ENCODE measurements at regions not wholly inside any gene's neighbourhood (a gene's known extent, or its start where the extent isn't known, plus 50 kb on each side); places are given as distances from the start of the nearest gene placed in this dataset.

DNA sequence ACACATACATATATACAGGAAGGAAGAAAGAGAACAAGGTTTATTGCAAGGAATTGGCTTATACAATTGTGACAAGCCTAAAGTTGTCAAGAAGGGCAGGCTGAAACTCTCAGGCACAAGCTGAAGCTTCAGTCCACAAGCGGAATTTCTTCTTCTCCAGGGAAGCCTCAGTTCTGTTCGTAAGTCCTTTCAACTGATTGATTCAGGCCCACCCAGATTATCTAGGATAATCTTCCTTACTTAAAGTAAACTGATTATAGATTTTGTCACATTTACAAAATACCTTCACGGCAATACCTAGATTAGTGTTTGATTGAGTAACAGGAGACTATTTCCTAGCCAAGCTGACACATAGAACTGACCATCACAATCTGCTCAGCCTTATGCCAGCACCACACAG lies 81.5 kb upstream of the TMEM260 start:
- ATAC-seq (ENCODE audit: insufficient number of reproducible peaks, low FRiP score, low read depth), result no peak
- H3K9me3 ChIP-seq, result no peaks in the 10 kb centered on the region
- DNase-seq (ENCODE audit: low spot score), result no peak
- H3K36me3 ChIP-seq, result no peaks in the 10 kb centered on the region
- no peak overlapping the region for H3K27ac ChIP-seq
- H3K27me3 ChIP-seq (replicated peaks; ENCODE audit: insufficient read depth), result no peaks in the 10 kb centered on the region
- H3K4me1 ChIP-seq (ENCODE audit: control insufficient read depth in 1 of 2, low read depth in 2 of 2), result no peaks in the 10 kb centered on the region
- TF ChIP-seq, protein P1, sequence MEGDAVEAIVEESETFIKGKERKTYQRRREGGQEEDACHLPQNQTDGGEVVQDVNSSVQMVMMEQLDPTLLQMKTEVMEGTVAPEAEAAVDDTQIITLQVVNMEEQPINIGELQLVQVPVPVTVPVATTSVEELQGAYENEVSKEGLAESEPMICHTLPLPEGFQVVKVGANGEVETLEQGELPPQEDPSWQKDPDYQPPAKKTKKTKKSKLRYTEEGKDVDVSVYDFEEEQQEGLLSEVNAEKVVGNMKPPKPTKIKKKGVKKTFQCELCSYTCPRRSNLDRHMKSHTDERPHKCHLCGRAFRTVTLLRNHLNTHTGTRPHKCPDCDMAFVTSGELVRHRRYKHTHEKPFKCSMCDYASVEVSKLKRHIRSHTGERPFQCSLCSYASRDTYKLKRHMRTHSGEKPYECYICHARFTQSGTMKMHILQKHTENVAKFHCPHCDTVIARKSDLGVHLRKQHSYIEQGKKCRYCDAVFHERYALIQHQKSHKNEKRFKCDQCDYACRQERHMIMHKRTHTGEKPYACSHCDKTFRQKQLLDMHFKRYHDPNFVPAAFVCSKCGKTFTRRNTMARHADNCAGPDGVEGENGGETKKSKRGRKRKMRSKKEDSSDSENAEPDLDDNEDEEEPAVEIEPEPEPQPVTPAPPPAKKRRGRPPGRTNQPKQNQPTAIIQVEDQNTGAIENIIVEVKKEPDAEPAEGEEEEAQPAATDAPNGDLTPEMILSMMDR (IDR thresholded peaks at IDR 0.05), result no peak
- no peak overlapping the region for H3K4me3 ChIP-seq

- Histone ChIP-seq H3K27ac (no peak overlapping the region), H3K9me3 (no peaks in the 10 kb centered on the region), H3K4me1 (ENCODE audit: control insufficient read depth in 1 of 2, low read depth in 2 of 2) (no peaks in the 10 kb centered on the region), H3K4me3 (no peak overlapping the region), H3K27me3 (replicated peaks; ENCODE audit: insufficient read depth) (no peaks in the 10 kb centered on the region), H3K36me3 (no peaks in the 10 kb centered on the region)
- DNase-seq (ENCODE audit: low spot score), result no peak
- TF ChIP-seq, protein P1 (IDR thresholded peaks at IDR 0.05), result no peak
- no peak for ATAC-seq (ENCODE audit: insufficient number of reproducible peaks, low FRiP score, low read depth)
Measured at GRCh38 chr14:56501909-56502530, 77.6 kb upstream of the TMEM260 start.

- Histone ChIP-seq H3K27me3 (replicated peaks; ENCODE audit: insufficient read depth) (no peaks in the 10 kb centered on the region), H3K27ac (no peak overlapping the region), H3K4me1 (ENCODE audit: control insufficient read depth in 1 of 2, low read depth in 2 of 2) (no peaks in the 10 kb centered on the region), H3K4me3 (no peak overlapping the region), H3K36me3 (no peaks in the 10 kb centered on the region), H3K9me3 (no peaks in the 10 kb centered on the region)
- ATAC-seq (ENCODE audit: insufficient number of reproducible peaks, low FRiP score, low read depth) (no peak), DNase-seq (ENCODE audit: low spot score) (no peak)
- TF ChIP-seq, protein P1 (IDR thresholded peaks at IDR 0.05), result no peak
Measured at GRCh38 chr14:56505361-56505760, 74.2 kb upstream of the TMEM260 start.

DNA sequence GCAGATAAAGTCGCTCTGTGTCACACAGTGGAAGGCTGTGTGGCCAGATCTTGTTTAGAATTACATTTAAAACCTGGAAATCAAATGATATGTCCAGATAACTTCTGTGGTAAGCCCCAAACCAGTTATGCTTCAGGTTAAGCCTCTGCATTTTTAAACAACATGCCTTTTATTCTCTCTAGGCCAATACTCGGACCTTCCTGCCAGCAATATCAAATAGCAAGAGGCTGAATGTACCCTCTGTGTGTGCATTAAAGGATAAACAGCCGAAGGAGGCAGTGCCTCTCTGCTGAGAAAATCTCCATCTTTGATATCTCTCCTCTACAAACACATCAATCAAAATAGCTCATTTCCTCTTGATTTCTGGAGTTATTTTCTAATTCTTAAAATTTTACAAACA lies 67.1 kb upstream of the TMEM260 start:
- Histone ChIP-seq H3K4me3 (no peak overlapping the region), H3K27me3 (replicated peaks; ENCODE audit: insufficient read depth) (no peaks in the 10 kb centered on the region), H3K9me3 (no peaks in the 10 kb centered on the region)

DNA sequence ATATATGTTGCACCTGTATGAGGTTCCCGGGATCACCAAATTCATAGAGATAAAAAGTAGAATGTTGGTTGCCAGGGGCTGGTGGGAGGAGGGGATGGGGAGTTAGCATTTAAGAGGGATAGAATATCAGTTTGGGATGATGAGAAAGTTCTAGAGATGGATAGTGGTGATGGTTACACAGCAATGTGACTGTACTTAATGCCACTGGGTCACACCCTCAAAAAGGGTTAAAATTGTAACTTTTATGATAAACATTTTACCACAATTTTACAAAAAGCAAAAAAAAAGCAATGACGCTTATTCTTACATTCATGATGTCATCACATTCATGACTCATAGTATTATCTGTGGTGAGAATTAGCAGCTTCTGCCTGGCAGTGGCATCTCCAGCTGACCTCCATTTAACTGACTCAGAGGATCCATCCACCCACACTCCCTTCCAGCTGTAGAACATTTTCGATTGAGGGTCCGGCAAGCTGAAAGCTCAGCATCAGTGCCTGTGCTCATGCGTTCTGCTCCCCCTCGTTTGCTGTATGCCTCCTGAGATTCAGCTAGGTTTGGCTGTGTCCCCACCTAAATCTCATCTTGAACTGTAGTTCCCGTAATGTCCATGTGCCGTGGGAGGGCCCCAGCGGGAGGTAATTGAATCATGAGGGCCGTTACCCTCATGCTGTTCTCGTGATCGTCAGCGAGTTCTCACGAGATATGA lies 64.8 kb upstream of the TMEM260 start:
- TF ChIP-seq, protein P1 (IDR thresholded peaks at IDR 0.05), result no peak
- H3K9me3 ChIP-seq, result no peaks in the 10 kb centered on the region
- DNase-seq (ENCODE audit: low spot score) (no peak), ATAC-seq (ENCODE audit: insufficient number of reproducible peaks, low FRiP score, low read depth) (no peak)
- H3K27me3 ChIP-seq (replicated peaks; ENCODE audit: insufficient read depth), result no peaks in the 10 kb centered on the region
- H3K4me1 ChIP-seq (ENCODE audit: control insufficient read depth in 1 of 2, low read depth in 2 of 2), result no peaks in the 10 kb centered on the region
- no peak overlapping the region for H3K4me3 ChIP-seq
- no peaks in the 10 kb centered on the region for H3K36me3 ChIP-seq
- H3K27ac ChIP-seq, result no peak overlapping the region

More for the DNA sequence above, 67.1 kb upstream of the TMEM260 start:
- TF ChIP-seq, protein P1 (IDR thresholded peaks at IDR 0.05), result no peak
- H3K36me3 ChIP-seq, result no peaks in the 10 kb centered on the region
- ATAC-seq (ENCODE audit: insufficient number of reproducible peaks, low FRiP score, low read depth) (no peak), DNase-seq (ENCODE audit: low spot score) (no peak)
- no peak overlapping the region for H3K27ac ChIP-seq
- no peaks in the 10 kb centered on the region for H3K4me1 ChIP-seq (ENCODE audit: control insufficient read depth in 1 of 2, low read depth in 2 of 2)
